GM21723 (cell line): ENCODE measurements at regions not wholly inside any gene's neighbourhood (a gene's known extent, or its start where the extent isn't known, plus 50 kb on each side); places are given as distances from the start of the nearest gene placed in this dataset.
"Not testable (repeated sequence)": the region's sequence is repeated elsewhere in the genome, so short reads cannot be mapped to it uniquely, and the experiment has no call there.

ENCODE experiments used
- ATAC-seq: cut with Tn5 transposase; IDR thresholded peaks from one replicate; pipeline ENCODE4 v1.9.1; 2021; ENCODE audit warnings: mild to moderate bottlenecking, moderate library complexity; ENCODE audit not compliant: unreplicated experiment

DNA sequence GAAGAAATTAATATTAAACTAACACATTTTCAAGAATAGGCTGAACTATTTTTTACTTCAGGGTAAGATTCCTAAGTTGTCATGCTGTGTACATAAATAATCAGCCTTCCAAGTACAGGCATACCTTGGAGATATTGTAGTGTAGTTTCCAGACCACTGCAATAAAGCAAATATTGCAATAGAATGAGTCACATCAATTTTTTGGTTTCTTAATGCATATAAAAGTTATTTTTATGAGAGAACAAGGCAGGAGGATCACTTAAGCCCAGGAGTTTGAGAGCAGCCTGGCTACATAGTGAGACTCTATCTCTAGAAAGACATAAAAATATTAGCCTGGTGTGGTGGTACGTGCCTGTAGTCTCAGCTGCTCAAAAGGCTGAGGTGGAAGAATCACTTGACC lies 511.5 kb downstream of the UQCRFS1 start:
- ATAC-seq = no peak

GRCh38 chr19:28700176-28700575 lies 512.8 kb downstream of the UQCRFS1 start:
- no peak for ATAC-seq

DNA sequence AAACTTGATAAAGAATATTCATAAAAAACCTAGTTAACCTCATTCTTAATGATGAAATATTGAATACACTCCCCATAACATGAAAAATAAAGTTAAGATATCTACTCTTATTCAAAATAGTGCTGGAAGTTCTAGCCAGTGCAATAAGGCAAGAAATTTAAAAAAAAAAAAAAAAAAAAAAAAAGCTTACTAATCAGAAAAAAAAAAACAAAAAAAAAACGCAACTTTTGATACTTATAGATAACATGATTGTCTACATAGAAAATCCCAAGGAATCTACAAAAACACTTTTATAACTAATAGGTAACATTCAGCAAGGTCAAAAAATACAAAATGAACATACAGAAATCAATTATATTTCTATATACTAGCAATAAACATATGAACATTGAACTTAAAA lies 515.6 kb downstream of the UQCRFS1 start:
- no peak for ATAC-seq

DNA sequence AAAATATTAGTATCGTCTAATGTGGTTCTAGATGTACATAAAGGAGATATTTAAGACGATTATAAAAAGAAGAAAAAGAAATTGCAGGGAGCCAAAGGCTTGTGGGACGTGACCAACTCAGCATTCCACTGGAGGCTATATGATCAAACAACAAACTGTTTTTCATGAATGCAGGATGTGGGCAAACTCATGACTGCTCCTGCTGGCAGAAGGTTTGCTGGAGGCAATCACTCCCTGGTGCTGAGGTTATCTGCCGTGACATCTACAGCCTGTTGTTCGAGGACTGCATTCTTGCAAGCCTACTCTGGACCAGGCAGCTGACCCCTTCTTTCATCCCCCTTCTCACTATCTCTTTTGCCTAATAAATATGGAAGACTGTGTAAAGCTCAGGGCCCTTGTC lies 518.1 kb downstream of the UQCRFS1 start:
- ATAC-seq = no peak

- no peak for ATAC-seq
Observed at GRCh38 chr19:28691683-28692082, 521.3 kb downstream of the UQCRFS1 start.

- ATAC-seq = not testable (repeated sequence)
Observed at GRCh38 chr19:28689464-28689863, 523.5 kb downstream of the UQCRFS1 start.

DNA sequence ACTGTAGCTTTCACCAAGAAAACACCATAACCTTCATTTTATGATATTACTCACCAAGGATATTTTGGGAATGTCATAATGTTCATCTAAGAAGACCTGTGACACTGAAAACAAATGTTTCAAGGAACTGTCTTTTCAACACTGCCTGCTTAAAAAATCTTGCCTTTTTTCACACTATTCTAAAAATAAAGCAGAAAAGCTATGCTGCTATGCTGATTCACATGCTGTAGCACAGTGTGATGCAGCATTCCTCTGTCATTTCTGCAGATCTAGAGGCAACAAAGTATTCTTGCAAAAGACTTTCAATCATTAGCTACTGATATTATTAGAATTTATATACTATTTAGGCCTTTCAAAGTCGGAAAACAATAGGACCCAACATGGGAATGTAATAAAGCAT lies 525.7 kb downstream of the UQCRFS1 start:
- no peak for ATAC-seq

- no peak for ATAC-seq
Observed at GRCh38 chr19:28686756-28687155, 526.2 kb downstream of the UQCRFS1 start.

DNA sequence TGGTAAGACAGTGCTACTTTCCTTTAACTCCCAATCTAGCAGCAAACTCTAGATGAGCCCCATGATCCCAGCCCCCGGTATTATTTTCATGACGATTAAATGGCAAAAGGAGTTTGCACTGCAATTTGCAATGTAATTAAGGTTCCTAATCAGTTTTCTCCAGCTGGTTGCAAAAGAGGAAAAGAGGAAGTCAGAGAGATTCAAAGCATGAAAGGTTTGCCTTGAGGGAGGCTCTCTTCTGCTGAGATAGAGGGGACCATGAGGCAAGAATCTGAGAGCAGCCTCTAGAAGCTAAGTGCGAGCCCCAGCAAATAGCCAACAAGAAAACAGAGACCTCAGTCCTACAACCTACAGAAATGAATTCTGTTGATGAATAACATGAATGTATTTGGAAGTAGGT lies 527.1 kb downstream of the UQCRFS1 start:
- ATAC-seq = no peak

DNA sequence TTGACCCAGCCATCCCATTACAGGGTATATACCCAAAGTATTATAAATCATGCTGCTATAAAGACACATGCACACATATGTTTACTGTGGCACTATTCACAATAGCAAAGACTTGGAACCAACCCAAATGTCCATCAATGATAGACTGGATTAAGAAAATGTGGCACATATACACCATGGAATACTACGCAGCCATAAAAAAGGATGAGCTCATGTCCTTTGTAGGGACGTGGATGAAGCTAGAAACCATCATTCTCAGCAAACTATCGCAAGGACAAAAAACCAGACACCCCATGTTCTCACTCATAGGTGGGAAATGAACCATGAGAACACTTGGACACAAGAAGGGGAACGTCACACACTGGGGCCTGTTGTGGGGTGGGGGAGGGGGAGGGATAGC lies 527.9 kb downstream of the UQCRFS1 start:
- ATAC-seq = not testable (repeated sequence)

DNA sequence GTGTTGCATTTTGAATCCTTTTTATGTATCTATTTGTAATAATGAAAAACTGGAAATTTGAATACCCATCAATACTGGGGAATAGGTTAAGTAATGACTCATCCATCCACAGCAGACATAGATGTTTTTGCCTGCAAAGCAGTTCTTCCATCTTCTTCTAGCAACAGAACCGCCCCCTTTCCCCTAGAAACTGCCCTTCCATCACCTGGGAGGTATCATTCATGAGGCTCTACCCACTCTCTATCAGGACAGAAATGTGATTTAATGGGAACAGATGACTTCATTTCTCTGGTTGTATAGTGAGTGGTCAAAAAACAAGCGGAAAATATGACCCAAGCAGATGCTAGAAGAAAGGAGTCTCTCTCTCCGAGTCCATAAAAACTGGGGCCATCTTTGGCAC lies 532.8 kb downstream of the UQCRFS1 start:
- ATAC-seq = no peak

- no peak for ATAC-seq
Observed at GRCh38 chr19:28670836-28671235, 542.1 kb downstream of the UQCRFS1 start.

DNA sequence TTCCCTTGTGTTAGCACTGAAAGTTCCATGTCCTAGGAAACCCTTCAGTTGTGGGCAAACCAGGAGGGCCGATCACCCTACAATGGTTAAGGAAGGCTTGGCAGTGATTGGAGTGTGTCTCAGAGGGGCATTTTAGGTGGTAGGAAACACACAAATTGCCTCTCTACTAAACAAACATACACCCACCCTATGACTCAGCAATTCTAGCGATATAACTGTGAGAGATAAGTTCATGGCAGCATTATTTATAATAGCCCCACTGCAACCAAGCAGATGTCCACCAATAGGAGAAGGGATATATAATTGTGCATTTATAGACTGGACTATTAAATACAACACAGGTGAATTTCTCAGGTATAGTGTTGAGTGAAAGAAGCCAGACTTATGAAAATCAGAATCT lies 543.1 kb downstream of the UQCRFS1 start:
- ATAC-seq = no peak

DNA sequence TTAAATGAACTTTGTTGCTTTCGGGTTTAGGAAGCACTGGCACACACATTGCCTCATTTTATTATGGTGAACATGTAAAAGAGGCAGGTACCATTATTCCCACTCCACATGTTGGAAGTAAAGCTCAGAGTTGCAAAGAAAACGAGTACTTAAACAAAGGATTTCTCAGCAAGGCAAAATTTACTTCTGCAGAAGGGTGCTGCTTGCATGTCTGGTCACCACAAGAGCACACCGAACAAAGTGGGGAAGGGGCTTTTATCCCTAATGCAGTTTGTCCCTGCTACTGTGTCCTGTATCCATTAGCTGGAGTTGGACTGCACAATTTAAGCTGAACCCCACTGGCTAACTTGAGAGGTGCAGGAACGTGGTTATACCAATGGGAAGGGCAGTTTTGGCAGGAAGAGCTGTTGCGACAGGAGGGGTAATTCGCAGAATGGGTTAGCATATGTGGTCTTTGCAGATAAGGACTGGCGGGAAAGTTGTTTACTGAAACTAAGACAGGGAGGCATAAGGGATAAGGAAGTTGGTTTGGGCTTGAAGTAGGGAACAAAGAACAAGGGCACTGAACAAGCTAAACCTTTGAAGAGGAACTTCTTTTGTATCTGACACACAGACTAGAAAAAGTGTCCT lies 545.5 kb downstream of the UQCRFS1 start:
- ATAC-seq = no peak

DNA sequence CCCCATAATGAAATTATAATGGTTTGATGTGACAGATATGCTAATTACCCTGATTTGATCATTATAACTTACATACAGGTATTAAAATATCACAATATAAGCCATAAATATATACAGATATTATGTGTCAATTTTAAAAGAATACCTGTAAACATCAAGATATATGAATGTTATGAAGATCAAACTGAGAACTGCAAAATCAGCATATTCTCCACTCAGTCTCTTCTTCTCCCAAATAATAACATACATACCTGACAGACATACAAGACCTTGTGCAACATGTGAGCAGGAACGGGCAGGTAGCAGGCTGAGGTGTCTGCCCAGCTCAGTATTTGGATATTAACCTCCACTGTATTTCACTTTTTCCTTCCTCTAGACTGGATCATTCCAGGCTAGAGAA lies 547.2 kb downstream of the UQCRFS1 start:
- no peak for ATAC-seq

GRCh38 chr19:28656644-28657043 lies 556.3 kb downstream of the UQCRFS1 start:
- ATAC-seq = no peak

DNA sequence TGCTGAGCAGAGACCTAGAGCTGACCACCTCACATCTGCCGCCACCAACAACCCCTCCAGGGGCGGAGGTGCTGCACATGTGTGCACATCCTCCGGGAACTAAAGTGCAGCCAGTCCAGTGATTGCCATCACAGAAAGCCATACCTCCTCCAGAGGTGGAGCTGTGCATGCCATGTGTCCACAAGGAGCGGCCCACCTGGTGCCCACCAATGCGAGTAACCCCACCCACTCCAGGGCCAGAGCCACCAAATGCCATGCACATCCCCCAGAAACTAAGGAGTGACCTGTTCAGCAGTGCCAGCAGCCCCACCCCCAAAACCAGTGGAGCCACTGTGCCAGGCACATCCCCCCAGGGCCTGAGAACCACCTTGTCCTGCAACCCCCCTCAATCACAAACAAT lies 557.9 kb downstream of the UQCRFS1 start:
- ATAC-seq = no peak

DNA sequence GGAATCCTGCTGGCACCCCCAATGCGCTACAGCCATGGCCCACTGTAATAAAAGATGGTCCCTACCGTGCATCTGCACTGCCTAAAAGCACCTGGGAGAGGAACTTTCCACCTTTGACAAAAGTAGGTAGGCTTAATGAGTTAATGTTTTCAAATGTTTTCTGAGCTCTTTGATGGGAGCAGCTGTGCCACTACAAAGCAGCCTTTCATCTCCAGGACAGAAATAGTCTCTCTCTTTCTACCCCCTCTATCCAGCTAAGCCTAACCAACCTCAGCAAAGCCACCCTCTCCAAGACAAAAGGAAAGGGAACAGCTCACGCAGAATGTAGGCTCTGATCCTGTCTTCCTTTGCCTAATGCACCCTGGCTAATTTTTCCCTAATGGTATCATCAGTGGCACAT lies 560.2 kb downstream of the UQCRFS1 start:
- no peak for ATAC-seq

- no peak for ATAC-seq
Observed at GRCh38 chr19:28646629-28647028, 566.3 kb downstream of the UQCRFS1 start.

- ATAC-seq = no peak
Observed at GRCh38 chr19:28644169-28644775, 568.7 kb downstream of the UQCRFS1 start.

- no peak for ATAC-seq
Observed at GRCh38 chr19:28642787-28643683, 569.9 kb downstream of the UQCRFS1 start.

DNA sequence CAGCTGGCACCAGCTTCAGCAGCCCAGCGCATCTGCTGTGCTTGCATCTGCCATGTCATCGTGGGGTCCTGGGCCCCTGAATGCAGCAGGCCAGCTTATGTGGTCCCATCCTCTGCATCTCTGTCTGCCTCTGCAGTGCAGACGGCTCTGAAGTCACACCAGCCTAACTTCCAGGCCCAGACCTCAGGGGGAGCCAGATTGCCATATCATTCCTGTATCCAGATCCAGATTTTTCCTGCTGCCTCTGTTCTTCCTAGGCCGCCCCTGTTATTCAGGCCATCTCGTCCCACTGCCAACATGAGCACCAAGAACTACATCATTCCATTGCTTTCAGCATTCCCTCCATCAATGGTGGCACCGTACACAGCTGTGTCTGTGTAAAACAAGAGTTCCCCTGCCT lies 571.6 kb downstream of the UQCRFS1 start:
- no peak for ATAC-seq
